H1 (cell line): ENCODE measurements at regions not wholly inside any gene's neighbourhood (a gene's known extent, or its start where the extent isn't known, plus 50 kb on each side); places are given as distances from the start of the nearest gene placed in this dataset.

Experiments
- CTCF ChIA-PET: fragments of 300-600 bp; sonication (Branson Sonifier 250); formaldehyde crosslinking; loops from one replicate; lab custom pipeline; 2021; ENCODE audit not compliant: partially characterized antibody; lab: Charles Lee
- POLR2A ChIA-PET: fragments of 300-600 bp; sonication (Branson Sonifier 250); formaldehyde crosslinking; loops from one replicate; lab custom pipeline; 2021; ENCODE audit warnings: inconsistent platforms; ENCODE audit not compliant: partially characterized antibody; lab: Charles Lee
- DNase-seq, 2 experiments: peaks; one replicate each; pipeline versions ENCODE4 v3.0.0 to v3.0.0-alpha.2; 2010 to 2022; ENCODE audit warnings: low spot score in 2 of 2, low read depth in 1 of 2, mixed read lengths in 1 of 2
- FAIRE-seq: peaks from 2 replicates; lab custom pipeline; 2011; peaks lifted over from hg19 to GRCh38; lab: Jason Lieb, UNC
- H2AFZ ChIP-seq: 2 replicates; pipeline ENCODE4 v1.8.1; 2012; ENCODE audit warnings: low read length, inconsistent platforms
- H2AK5ac ChIP-seq: 2 replicates; pipeline ENCODE4 v1.6.1; 2013; ENCODE audit warnings: low read depth, low read length
- H2BK120ac ChIP-seq: replicated peaks from 2 replicates; pipeline ENCODE3; 2013; ENCODE audit warnings: low read depth, low read length, inconsistent platforms
- H2BK12ac ChIP-seq: 2 replicates; pipeline ENCODE4 v1.6.1; 2013; ENCODE audit warnings: low read depth, low read length
- H2BK15ac ChIP-seq: 2 replicates; pipeline ENCODE4 v1.6.1; 2013; ENCODE audit warnings: low read length
- H2BK20ac ChIP-seq: 2 replicates; pipeline ENCODE4 v1.6.1; 2013; ENCODE audit warnings: low read length
- H2BK5ac ChIP-seq: 2 replicates; pipeline ENCODE4 v1.6.1; 2013; ENCODE audit warnings: low read depth, low read length
- H3K14ac ChIP-seq: 2 replicates; pipeline ENCODE4 v1.6.1; 2013; ENCODE audit warnings: inconsistent platforms; ENCODE audit not compliant: insufficient read length
- H3K18ac ChIP-seq: 2 replicates; pipeline ENCODE4 v1.6.1; 2013; ENCODE audit warnings: low read length; ENCODE audit errors: extremely low read depth
- H3K23ac ChIP-seq: 2 replicates; pipeline ENCODE4 v1.6.1; 2013; ENCODE audit warnings: inconsistent platforms; ENCODE audit not compliant: insufficient read length
- H3K23me2 ChIP-seq: 2 replicates; pipeline ENCODE4 v1.6.1; 2013; ENCODE audit warnings: low read depth, low read length
- H3K27ac ChIP-seq: 2 replicates; pipeline ENCODE4 v1.6.1; 2011; ENCODE audit warnings: low read depth, low read length, inconsistent platforms
- H3K27me3 ChIP-seq, 4 experiments: replicated peaks in 1 of 4; 1 replicate in 1 of 4; 2 replicates in 3 of 4; pipeline versions ENCODE4 v1.6.1 to v1.8.1; 2011 to 2013; ENCODE audit warnings: low read length in 3 of 4, mild to moderate bottlenecking in 3 of 4, inconsistent platforms in 2 of 4, mixed read lengths in 2 of 4, moderate library complexity in 1 of 4; ENCODE audit not compliant: control insufficient read depth in 3 of 4, insufficient read depth in 3 of 4; ENCODE audit errors: extremely low read depth in 1 of 4
- H3K36me3 ChIP-seq, 4 experiments: 2 replicates each; pipeline versions ENCODE4 v1.6.1 to v1.8.1; 2011 to 2013; ENCODE audit warnings: mild to moderate bottlenecking in 4 of 4, low read length in 3 of 4, moderate library complexity in 2 of 4, control low read depth in 1 of 4, inconsistent platforms in 1 of 4; ENCODE audit not compliant: insufficient read depth in 4 of 4, control insufficient read depth in 2 of 4
- H3K4ac ChIP-seq: replicated peaks from 2 replicates; pipeline ENCODE3; 2013; ENCODE audit warnings: low read length, low read depth, mixed read lengths, inconsistent platforms; ENCODE audit not compliant: insufficient read length
- H3K4me1 ChIP-seq, 4 experiments: replicated peaks in 1 of 4; 1 replicate in 1 of 4; 2 replicates in 3 of 4; pipeline versions ENCODE4 v1.6.1 to v1.8.1; 2011 to 2013; ENCODE audit warnings: low read length in 3 of 4, inconsistent platforms in 2 of 4, mixed read lengths in 1 of 4; ENCODE audit not compliant: insufficient read depth in 4 of 4, control insufficient read depth in 3 of 4
- H3K4me2 ChIP-seq, 2 experiments: 2 replicates each; pipeline versions ENCODE4 v1.6.1 to v1.8.1; 2011 to 2013; ENCODE audit warnings: low read depth in 2 of 2, low read length in 2 of 2, control low read depth in 1 of 2, inconsistent platforms in 1 of 2, mild to moderate bottlenecking in 1 of 2; ENCODE audit not compliant: insufficient read depth in 1 of 2
- H3K4me3 ChIP-seq, 4 experiments: fragments of 200-600, 300-600 bp in 1 of 4; sonication (generic), shearing (Covaris generic), sonication (Bioruptor Twin) in 1 of 4; 2 replicates each; pipeline versions ENCODE4 v1.5.1 to v1.8.1; 2011 to 2016; ENCODE audit warnings: low read length in 4 of 4, low read depth in 3 of 4, control low read depth in 2 of 4, inconsistent platforms in 2 of 4, mild to moderate bottlenecking in 2 of 4, mixed read lengths in 1 of 4, moderate library complexity in 1 of 4; ENCODE audit not compliant: insufficient read depth in 2 of 4; ENCODE audit errors: extremely low read depth in 1 of 4
- H3K56ac ChIP-seq: replicated peaks from 2 replicates; pipeline ENCODE3; 2013; ENCODE audit warnings: low read depth, mild to moderate bottlenecking, mixed read lengths, low read length, inconsistent platforms; ENCODE audit not compliant: insufficient read length
- H3K79me1 ChIP-seq: 2 replicates; pipeline ENCODE4 v1.6.1; 2013; ENCODE audit warnings: low read depth, low read length, control low read depth
- H3K79me2 ChIP-seq, 2 experiments: 2 replicates each; pipeline versions ENCODE4 v1.6.1 to v1.8.1; 2012 to 2013; ENCODE audit warnings: low read length in 2 of 2, mild to moderate bottlenecking in 2 of 2, inconsistent platforms in 1 of 2; ENCODE audit not compliant: insufficient read depth in 2 of 2, control insufficient read depth in 1 of 2
- H3K9ac ChIP-seq, 4 experiments: replicated peaks in 1 of 4; 1 replicate in 1 of 4; 2 replicates in 3 of 4; pipeline versions ENCODE4 v1.6.1 to v1.8.1; 2011 to 2013; ENCODE audit warnings: low read depth in 3 of 4, low read length in 3 of 4, control low read depth in 2 of 4, mild to moderate bottlenecking in 2 of 4, moderate library complexity in 2 of 4, inconsistent platforms in 1 of 4; ENCODE audit errors: extremely low read depth in 1 of 4
- H3K9me3 ChIP-seq, 2 experiments: 2 replicates each; pipeline versions ENCODE4 v1.6.1 to v1.8.1; 2012 to 2013; ENCODE audit warnings: mild to moderate bottlenecking in 2 of 2, moderate library complexity in 2 of 2, control low read depth in 1 of 2, inconsistent platforms in 1 of 2, low read depth in 1 of 2, low read length in 1 of 2, mixed read lengths in 1 of 2; ENCODE audit not compliant: insufficient read depth in 2 of 2
- H4K20me1 ChIP-seq, 2 experiments: replicated peaks in 1 of 2; 2 replicates each; pipeline versions ENCODE3 to v1.8.1; 2011 to 2013; ENCODE audit warnings: inconsistent platforms in 2 of 2, low read length in 2 of 2, mild to moderate bottlenecking in 1 of 2; ENCODE audit not compliant: insufficient read depth in 2 of 2, control insufficient read depth in 1 of 2
- H4K5ac ChIP-seq: 2 replicates; pipeline ENCODE4 v1.6.1; 2013; ENCODE audit warnings: low read length, low read depth, mixed read lengths, inconsistent platforms; ENCODE audit not compliant: insufficient read length
- H4K8ac ChIP-seq: 2 replicates; pipeline ENCODE4 v1.8.0; 2013; ENCODE audit warnings: mild to moderate bottlenecking, moderate library complexity, low read length, inconsistent platforms; ENCODE audit not compliant: insufficient read depth; ENCODE audit errors: extremely low read depth
- H4K91ac ChIP-seq: replicated peaks from 2 replicates; pipeline ENCODE3; 2013; ENCODE audit warnings: low read length, mixed read lengths, inconsistent platforms; ENCODE audit not compliant: insufficient read length
- ASH2L ChIP-seq: fragments of 200-600, 300-600 bp; sonication (generic); IDR thresholded peaks from one replicate; pipeline ENCODE4 v1.7.1; 2017; ENCODE audit warnings: low read length
- CEBPB ChIP-seq: IDR thresholded peaks from 2 replicates; pipeline ENCODE4 v1.6.1; 2012; ENCODE audit warnings: low read depth, low read length
- CTBP2 ChIP-seq: IDR thresholded peaks from 2 replicates; pipeline ENCODE4 v1.7.0; 2011; ENCODE audit warnings: borderline replicate concordance, mild to moderate bottlenecking, moderate library complexity, mixed read lengths, low read length; ENCODE audit not compliant: insufficient read depth, insufficient read length
- EZH2 ChIP-seq: fragments of 200-600 bp; sonication (generic); IDR thresholded peaks from 2 replicates; pipeline ENCODE4 v1.7.1; 2012; ENCODE audit warnings: low read depth, mild to moderate bottlenecking, moderate library complexity, low read length, inconsistent platforms; ENCODE audit not compliant: severe bottlenecking
- GABPA ChIP-seq: IDR thresholded peaks from 2 replicates; pipeline ENCODE4 v1.6.1; 2011; ENCODE audit warnings: mild to moderate bottlenecking, low read length, moderate library complexity, borderline replicate concordance; ENCODE audit not compliant: insufficient read depth
- KDM4A ChIP-seq: IDR thresholded peaks from one replicate; pipeline ENCODE4 v1.7.1; 2012; ENCODE audit warnings: low read depth, mild to moderate bottlenecking, moderate library complexity, low read length, inconsistent platforms; ENCODE audit not compliant: severe bottlenecking
- MAX ChIP-seq: IDR thresholded peaks from 2 replicates; pipeline ENCODE4 v1.6.1; 2012; ENCODE audit warnings: inconsistent platforms
- SUZ12 ChIP-seq: fragments of 200-600 bp; sonication (generic); IDR thresholded peaks from 2 replicates; pipeline ENCODE4 v1.6.1; 2012; ENCODE audit warnings: mild to moderate bottlenecking, inconsistent platforms, low read length, moderate library complexity, mixed read lengths
- TAF1 ChIP-seq: IDR thresholded peaks from 2 replicates; pipeline ENCODE4 v1.6.1; 2011; ENCODE audit warnings: mild to moderate bottlenecking, low read depth, low read length
- WGBS, 2 experiments: shearing (Covaris generic) in 1 of 2; methylation state at CpG; one replicate each; pipeline versions ENCODE4 v1.1.6 to v1.1.7; 2013 to 2015; ENCODE audit warnings: low lambda C conversion rate in 2 of 2, mixed read lengths in 2 of 2, inconsistent platforms in 1 of 2, low coverage in 1 of 2, missing lambda C conversion rate in 1 of 2; ENCODE audit not compliant: insufficient replicate concordance in 2 of 2, insufficient coverage in 1 of 2, insufficient read length in 1 of 2; ENCODE audit errors: extremely low coverage in 1 of 2, missing lambda C conversion rate in 1 of 2; 5-methylcytosine and 5-hydroxymethylcytosine counted together

GRCh38 chr7:131131746-131132431 is 195.8 kb upstream of the MKLN1 start:
- no peaks in the 10 kb centered on the region for H3K27me3 ChIP-seq
- H4K20me1 ChIP-seq: no peaks in the 10 kb centered on the region
- H2BK15ac ChIP-seq: no peak overlapping the region
- H3K23ac ChIP-seq: no peak overlapping the region
- no peaks in the 10 kb centered on the region for H3K36me3 ChIP-seq
- 93% methylated on average over 3 of the region's 3 CpGs; no CpG with 5 or more reads in 1 of the 2 experiments for WGBS, 2 experiments
- H2BK120ac ChIP-seq: no peak overlapping the region
- FAIRE-seq (no peak), DNase-seq (no peak)
- no peak overlapping the region for H3K18ac ChIP-seq
- no peak overlapping the region for H2BK20ac ChIP-seq
- H3K4ac ChIP-seq: no peak overlapping the region
- H2AFZ ChIP-seq: no peak overlapping the region
- H3K4me3 ChIP-seq: no peak overlapping the region
- no peaks in the 10 kb centered on the region for H3K4me1 ChIP-seq
- no peak overlapping the region for H3K14ac ChIP-seq
- H4K91ac ChIP-seq: no peak overlapping the region
- no peaks in the 10 kb centered on the region for H3K9me3 ChIP-seq
- ChIA-PET CTCF (no interaction called here), POLR2A (no interaction called here)
- no peaks in the 10 kb centered on the region for H3K23me2 ChIP-seq
- no peak overlapping the region for H3K9ac ChIP-seq
- no peaks in the 10 kb centered on the region; the same call in 1 of the 2 replicates for H3K79me1 ChIP-seq
- H2AK5ac ChIP-seq: no peak overlapping the region
- H4K8ac ChIP-seq: no peak overlapping the region
- no peak overlapping the region for H3K4me2 ChIP-seq
- no peak overlapping the region for H2BK12ac ChIP-seq
- no peak overlapping the region for H3K56ac ChIP-seq
- H3K27ac ChIP-seq: no peak overlapping the region
- H4K5ac ChIP-seq: no peak overlapping the region
- TF ChIP-seq KDM4A (no peak), EZH2 (no peak), GABPA (no peak), CEBPB (no peak), MAX (no peak), SUZ12 (no peak), ASH2L (no peak), TAF1 (no peak), CTBP2 (no peak)
- H2BK5ac ChIP-seq: no peak overlapping the region
- no peaks in the 10 kb centered on the region for H3K79me2 ChIP-seq
